Caco-2 (cell line): ENCODE measurements at regions not wholly inside any gene's neighbourhood (a gene's known extent, or its start where the extent isn't known, plus 50 kb on each side); places are given as distances from the start of the nearest gene placed in this dataset.

ENCODE experiments used
- BruUV-seq: library from RNA; stranded (reverse); fragments of 400-500 nt; replicated peaks from 2 replicates; lab custom pipeline; 2021; lab: Mats Ljungman, UMichigan
- CTCF ChIA-PET: fragments of 300-600 bp; sonication (Branson Sonifier 250); formaldehyde crosslinking; loops from one replicate; lab custom pipeline; 2022; ENCODE audit warnings: antibody characterized with exemption; lab: Charles Lee
- POLR2A ChIA-PET: fragments of 300-600 bp; sonication (Branson Sonifier 250); formaldehyde crosslinking; loops from one replicate; lab custom pipeline; 2022; ENCODE audit warnings: antibody characterized with exemption; lab: Charles Lee
- DNase-seq, 2 experiments: peaks; one replicate each; pipeline versions ENCODE4 v3.0.0 to v3.0.0-alpha.2; 2020 to 2022
- H3K27me3 ChIP-seq: replicated peaks from 2 replicates; pipeline ENCODE4 v1.6.0; 2011; ENCODE audit warnings: low read length; ENCODE audit not compliant: control insufficient read depth, insufficient read depth
- H3K36me3 ChIP-seq: 2 replicates; pipeline ENCODE4 v1.5.1; 2011; ENCODE audit warnings: low read length; ENCODE audit not compliant: control insufficient read depth, insufficient read depth
- H3K4me1 ChIP-seq: fragments of 250-450 bp; sonication (Bioruptor Pico); 2 replicates; pipeline ENCODE4 v1.5.1; 2020; ENCODE audit warnings: mild to moderate bottlenecking
- H3K4me3 ChIP-seq: 2 replicates; pipeline ENCODE4 v1.5.1; 2011; ENCODE audit warnings: low read depth, mild to moderate bottlenecking, control low read depth, low read length
- H3K9me3 ChIP-seq: fragments of 250-450 bp; sonication (Bioruptor Pico); 2 replicates; pipeline ENCODE4 v1.5.1; 2020; ENCODE audit warnings: mild to moderate bottlenecking, moderate library complexity
- H3K27ac Mint-ChIP-seq: one replicate; pipeline ENCODE4 v1.8.0; 2022; ENCODE audit warnings: mixed read lengths; ENCODE audit not compliant: unreplicated experiment
- H3K27me3 Mint-ChIP-seq: one replicate; pipeline ENCODE4 v1.8.0; 2022; ENCODE audit warnings: mixed read lengths; ENCODE audit not compliant: insufficient read depth, unreplicated experiment
- H3K36me3 Mint-ChIP-seq: one replicate; pipeline ENCODE4 v1.8.0; 2022; ENCODE audit warnings: mild to moderate bottlenecking, mixed read lengths; ENCODE audit not compliant: insufficient read depth, unreplicated experiment
- H3K4me1 Mint-ChIP-seq: one replicate; pipeline ENCODE4 v1.8.0; 2022; ENCODE audit warnings: low read depth, mixed read lengths; ENCODE audit not compliant: unreplicated experiment
- H3K4me3 Mint-ChIP-seq: one replicate; pipeline ENCODE4 v1.8.0; 2022; ENCODE audit warnings: mild to moderate bottlenecking, moderate library complexity, mixed read lengths; ENCODE audit not compliant: unreplicated experiment
- H3K9me3 Mint-ChIP-seq: one replicate; pipeline ENCODE4 v1.8.0; 2022; ENCODE audit warnings: mixed read lengths; ENCODE audit not compliant: unreplicated experiment
- intact Hi-C: fragments of 100-400 bp; cut with micrococcal nuclease; formaldehyde crosslinking; loops from one replicate; pipeline ENCODE4 v1.10.0; 2022; ENCODE audit not compliant: unreplicated experiment
- TF ChIP-seq, protein P1 (sequence below), 2 experiments: fragments of 200-600 bp in 1 of 2; IDR thresholded peaks; 1 replicate in 1 of 2; 2 replicates in 1 of 2; pipeline versions ENCODE4 v1.5.1 to v1.8.0; 2011 to 2022; ENCODE audit warnings: antibody characterized with exemption in 1 of 2, control low read depth in 1 of 2, inconsistent platforms in 1 of 2, low read depth in 1 of 2, low read length in 1 of 2, mild to moderate bottlenecking in 1 of 2, moderate library complexity in 1 of 2; ENCODE audit not compliant: insufficient read depth in 1 of 2, severe bottlenecking in 1 of 2, unreplicated experiment in 1 of 2

DNA sequence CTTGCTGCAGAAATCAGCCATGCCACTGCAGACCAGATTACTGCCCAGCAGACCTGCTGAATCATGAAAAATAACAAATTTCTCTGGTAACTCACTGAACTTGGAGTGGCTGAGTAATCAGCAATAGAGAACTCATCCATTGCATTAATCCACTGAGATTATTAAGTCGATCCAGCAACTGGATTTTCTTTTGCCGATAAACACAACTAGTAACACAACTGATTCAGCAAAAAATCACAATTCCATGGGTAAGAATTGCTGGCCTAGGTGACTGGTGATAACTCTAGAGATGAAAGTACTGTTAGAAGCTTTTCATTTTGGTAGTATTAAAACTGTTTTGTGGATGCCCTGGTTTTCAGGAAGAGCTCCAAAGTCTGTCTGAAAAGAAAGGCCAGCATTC lies 214.5 kb downstream of the ETV1 start:
- Mint-ChIP-seq H3K27ac (no peak overlapping the region), H3K4me1 (no peaks in the 10 kb centered on the region), H3K27me3 (no peaks in the 10 kb centered on the region), H3K9me3 (no peaks in the 10 kb centered on the region), H3K4me3 (no peak overlapping the region), H3K36me3 (no peaks in the 10 kb centered on the region)
- H3K4me1 ChIP-seq, result no peaks in the 10 kb centered on the region
- no peaks in the 10 kb centered on the region for H3K36me3 ChIP-seq
- POLR2A ChIA-PET, result no interaction called here
- no TSS peak for BruUV-seq
- no peaks in the 10 kb centered on the region for H3K27me3 ChIP-seq
- H3K4me3 ChIP-seq, result no peak overlapping the region
- no peak for DNase-seq
- no peaks in the 10 kb centered on the region for H3K9me3 ChIP-seq
- intact Hi-C loops, result no loop called here
- CTCF ChIA-PET, result no interaction called here
- TF ChIP-seq, protein P1, sequence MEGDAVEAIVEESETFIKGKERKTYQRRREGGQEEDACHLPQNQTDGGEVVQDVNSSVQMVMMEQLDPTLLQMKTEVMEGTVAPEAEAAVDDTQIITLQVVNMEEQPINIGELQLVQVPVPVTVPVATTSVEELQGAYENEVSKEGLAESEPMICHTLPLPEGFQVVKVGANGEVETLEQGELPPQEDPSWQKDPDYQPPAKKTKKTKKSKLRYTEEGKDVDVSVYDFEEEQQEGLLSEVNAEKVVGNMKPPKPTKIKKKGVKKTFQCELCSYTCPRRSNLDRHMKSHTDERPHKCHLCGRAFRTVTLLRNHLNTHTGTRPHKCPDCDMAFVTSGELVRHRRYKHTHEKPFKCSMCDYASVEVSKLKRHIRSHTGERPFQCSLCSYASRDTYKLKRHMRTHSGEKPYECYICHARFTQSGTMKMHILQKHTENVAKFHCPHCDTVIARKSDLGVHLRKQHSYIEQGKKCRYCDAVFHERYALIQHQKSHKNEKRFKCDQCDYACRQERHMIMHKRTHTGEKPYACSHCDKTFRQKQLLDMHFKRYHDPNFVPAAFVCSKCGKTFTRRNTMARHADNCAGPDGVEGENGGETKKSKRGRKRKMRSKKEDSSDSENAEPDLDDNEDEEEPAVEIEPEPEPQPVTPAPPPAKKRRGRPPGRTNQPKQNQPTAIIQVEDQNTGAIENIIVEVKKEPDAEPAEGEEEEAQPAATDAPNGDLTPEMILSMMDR (IDR thresholded peaks at IDR 0.05; ENCODE audit: insufficient read depth in 1 of 2, low read depth in 1 of 2, low read length in 1 of 2, severe bottlenecking in 1 of 2, unreplicated experiment in 1 of 2), result no peak

DNA sequence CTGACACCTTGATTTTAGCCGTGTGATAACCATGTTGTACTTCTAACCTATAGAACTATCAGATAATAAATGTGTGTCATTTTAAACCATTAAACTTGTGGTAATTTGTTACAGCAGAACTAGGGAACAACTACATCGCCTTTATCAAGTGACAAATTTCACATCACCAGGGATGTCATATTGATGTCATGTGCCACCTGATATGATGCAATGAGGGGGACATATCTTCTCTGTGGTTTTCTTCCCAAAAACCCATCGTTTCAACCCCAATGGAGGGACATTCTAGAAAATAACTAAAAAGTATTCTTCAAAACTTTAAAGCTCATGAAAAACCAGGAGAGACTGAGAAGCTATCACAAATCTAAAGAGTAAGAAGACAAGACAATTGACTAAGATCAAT lies 212.2 kb downstream of the ETV1 start:
- no peak for DNase-seq
- intact Hi-C loops, result no loop called here
- ChIA-PET POLR2A (no interaction called here), CTCF (no interaction called here)
- H3K36me3 Mint-ChIP-seq, result no peaks in the 10 kb centered on the region
- Histone ChIP-seq H3K4me1 (no peaks in the 10 kb centered on the region), H3K4me3 (no peak overlapping the region), H3K9me3 (no peaks in the 10 kb centered on the region), H3K36me3 (no peaks in the 10 kb centered on the region), H3K27me3 (no peaks in the 10 kb centered on the region)
- TF ChIP-seq, protein P1 (IDR thresholded peaks at IDR 0.05; ENCODE audit: insufficient read depth in 1 of 2, low read depth in 1 of 2, low read length in 1 of 2, severe bottlenecking in 1 of 2, unreplicated experiment in 1 of 2), result no peak
- no peaks in the 10 kb centered on the region for H3K9me3 Mint-ChIP-seq
- H3K4me3 Mint-ChIP-seq, result no peak overlapping the region
- no peaks in the 10 kb centered on the region for H3K4me1 Mint-ChIP-seq
- BruUV-seq, result no TSS peak
- H3K27me3 Mint-ChIP-seq, result no peaks in the 10 kb centered on the region
- no peak overlapping the region for H3K27ac Mint-ChIP-seq

DNA sequence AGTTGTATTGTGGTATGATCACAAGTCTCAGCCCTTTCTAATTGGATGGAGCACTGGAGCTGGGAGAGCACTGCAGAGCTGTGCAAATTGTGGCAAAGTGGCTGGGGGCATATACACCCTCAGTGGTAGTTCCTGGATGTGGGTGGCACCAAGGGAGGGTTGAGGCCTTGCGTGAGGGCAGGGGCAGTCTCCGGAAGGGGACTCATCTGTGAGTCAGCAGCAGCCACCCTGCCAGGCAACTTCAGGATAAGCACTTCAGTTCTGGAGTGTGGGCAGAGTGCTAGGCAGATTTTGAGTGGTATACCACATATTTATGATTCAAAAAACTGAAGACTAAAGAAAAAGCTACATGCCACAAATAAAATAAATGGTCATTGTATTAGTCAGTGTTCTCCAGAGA lies 210.5 kb downstream of the ETV1 start:
- Mint-ChIP-seq H3K27ac (no peak overlapping the region), H3K4me1 (no peaks in the 10 kb centered on the region), H3K27me3 (no peaks in the 10 kb centered on the region), H3K36me3 (no peaks in the 10 kb centered on the region), H3K9me3 (no peaks in the 10 kb centered on the region), H3K4me3 (no peak overlapping the region)
- no TSS peak for BruUV-seq
- H3K4me3 ChIP-seq, result no peak overlapping the region
- ChIA-PET CTCF (no interaction called here), POLR2A (no interaction called here)
- H3K4me1 ChIP-seq, result no peaks in the 10 kb centered on the region
- TF ChIP-seq, protein P1 (IDR thresholded peaks at IDR 0.05; ENCODE audit: insufficient read depth in 1 of 2, low read depth in 1 of 2, low read length in 1 of 2, severe bottlenecking in 1 of 2, unreplicated experiment in 1 of 2), result no peak
- no peaks in the 10 kb centered on the region for H3K9me3 ChIP-seq
- no peak for DNase-seq
- no peaks in the 10 kb centered on the region for H3K36me3 ChIP-seq
- no peaks in the 10 kb centered on the region for H3K27me3 ChIP-seq
- intact Hi-C loops, result no loop called here
